H1 (cell line): ENCODE measurements at regions not wholly inside any gene's neighbourhood (a gene's known extent, or its start where the extent isn't known, plus 50 kb on each side); places are given as distances from the start of the nearest gene placed in this dataset.

ENCODE experiments used
- CTCF ChIA-PET: fragments of 300-600 bp; sonication (Branson Sonifier 250); formaldehyde crosslinking; loops from one replicate; lab custom pipeline; 2021; ENCODE audit not compliant: partially characterized antibody; lab: Charles Lee
- POLR2A ChIA-PET: fragments of 300-600 bp; sonication (Branson Sonifier 250); formaldehyde crosslinking; loops from one replicate; lab custom pipeline; 2021; ENCODE audit warnings: inconsistent platforms; ENCODE audit not compliant: partially characterized antibody; lab: Charles Lee
- DNase-seq, 2 experiments: peaks; one replicate each; pipeline versions ENCODE4 v3.0.0 to v3.0.0-alpha.2; 2010 to 2022; ENCODE audit warnings: low spot score in 2 of 2, low read depth in 1 of 2, mixed read lengths in 1 of 2
- FAIRE-seq: peaks from 2 replicates; lab custom pipeline; 2011; peaks lifted over from hg19 to GRCh38; lab: Jason Lieb, UNC
- H2AFZ ChIP-seq: 2 replicates; pipeline ENCODE4 v1.8.1; 2012; ENCODE audit warnings: low read length, inconsistent platforms
- H2AK5ac ChIP-seq: 2 replicates; pipeline ENCODE4 v1.6.1; 2013; ENCODE audit warnings: low read depth, low read length
- H2BK120ac ChIP-seq: replicated peaks from 2 replicates; pipeline ENCODE3; 2013; ENCODE audit warnings: low read depth, low read length, inconsistent platforms
- H2BK12ac ChIP-seq: 2 replicates; pipeline ENCODE4 v1.6.1; 2013; ENCODE audit warnings: low read depth, low read length
- H2BK15ac ChIP-seq: 2 replicates; pipeline ENCODE4 v1.6.1; 2013; ENCODE audit warnings: low read length
- H2BK20ac ChIP-seq: 2 replicates; pipeline ENCODE4 v1.6.1; 2013; ENCODE audit warnings: low read length
- H2BK5ac ChIP-seq: 2 replicates; pipeline ENCODE4 v1.6.1; 2013; ENCODE audit warnings: low read depth, low read length
- H3K14ac ChIP-seq: 2 replicates; pipeline ENCODE4 v1.6.1; 2013; ENCODE audit warnings: inconsistent platforms; ENCODE audit not compliant: insufficient read length
- H3K18ac ChIP-seq: 2 replicates; pipeline ENCODE4 v1.6.1; 2013; ENCODE audit warnings: low read length; ENCODE audit errors: extremely low read depth
- H3K23ac ChIP-seq: 2 replicates; pipeline ENCODE4 v1.6.1; 2013; ENCODE audit warnings: inconsistent platforms; ENCODE audit not compliant: insufficient read length
- H3K23me2 ChIP-seq: 2 replicates; pipeline ENCODE4 v1.6.1; 2013; ENCODE audit warnings: low read depth, low read length
- H3K27ac ChIP-seq: 2 replicates; pipeline ENCODE4 v1.6.1; 2011; ENCODE audit warnings: low read depth, low read length, inconsistent platforms
- H3K27me3 ChIP-seq, 4 experiments: replicated peaks in 1 of 4; 1 replicate in 1 of 4; 2 replicates in 3 of 4; pipeline versions ENCODE4 v1.6.1 to v1.8.1; 2011 to 2013; ENCODE audit warnings: low read length in 3 of 4, mild to moderate bottlenecking in 3 of 4, inconsistent platforms in 2 of 4, mixed read lengths in 2 of 4, moderate library complexity in 1 of 4; ENCODE audit not compliant: control insufficient read depth in 3 of 4, insufficient read depth in 3 of 4; ENCODE audit errors: extremely low read depth in 1 of 4
- H3K36me3 ChIP-seq, 4 experiments: 2 replicates each; pipeline versions ENCODE4 v1.6.1 to v1.8.1; 2011 to 2013; ENCODE audit warnings: mild to moderate bottlenecking in 4 of 4, low read length in 3 of 4, moderate library complexity in 2 of 4, control low read depth in 1 of 4, inconsistent platforms in 1 of 4; ENCODE audit not compliant: insufficient read depth in 4 of 4, control insufficient read depth in 2 of 4
- H3K4ac ChIP-seq: replicated peaks from 2 replicates; pipeline ENCODE3; 2013; ENCODE audit warnings: low read length, low read depth, mixed read lengths, inconsistent platforms; ENCODE audit not compliant: insufficient read length
- H3K4me1 ChIP-seq, 4 experiments: replicated peaks in 1 of 4; 1 replicate in 1 of 4; 2 replicates in 3 of 4; pipeline versions ENCODE4 v1.6.1 to v1.8.1; 2011 to 2013; ENCODE audit warnings: low read length in 3 of 4, inconsistent platforms in 2 of 4, mixed read lengths in 1 of 4; ENCODE audit not compliant: insufficient read depth in 4 of 4, control insufficient read depth in 3 of 4
- H3K4me2 ChIP-seq, 2 experiments: 2 replicates each; pipeline versions ENCODE4 v1.6.1 to v1.8.1; 2011 to 2013; ENCODE audit warnings: low read depth in 2 of 2, low read length in 2 of 2, control low read depth in 1 of 2, inconsistent platforms in 1 of 2, mild to moderate bottlenecking in 1 of 2; ENCODE audit not compliant: insufficient read depth in 1 of 2
- H3K4me3 ChIP-seq, 4 experiments: fragments of 200-600, 300-600 bp in 1 of 4; sonication (generic), shearing (Covaris generic), sonication (Bioruptor Twin) in 1 of 4; 2 replicates each; pipeline versions ENCODE4 v1.5.1 to v1.8.1; 2011 to 2016; ENCODE audit warnings: low read length in 4 of 4, low read depth in 3 of 4, control low read depth in 2 of 4, inconsistent platforms in 2 of 4, mild to moderate bottlenecking in 2 of 4, mixed read lengths in 1 of 4, moderate library complexity in 1 of 4; ENCODE audit not compliant: insufficient read depth in 2 of 4; ENCODE audit errors: extremely low read depth in 1 of 4
- H3K56ac ChIP-seq: replicated peaks from 2 replicates; pipeline ENCODE3; 2013; ENCODE audit warnings: low read depth, mild to moderate bottlenecking, mixed read lengths, low read length, inconsistent platforms; ENCODE audit not compliant: insufficient read length
- H3K79me1 ChIP-seq: 2 replicates; pipeline ENCODE4 v1.6.1; 2013; ENCODE audit warnings: low read depth, low read length, control low read depth
- H3K79me2 ChIP-seq, 2 experiments: 2 replicates each; pipeline versions ENCODE4 v1.6.1 to v1.8.1; 2012 to 2013; ENCODE audit warnings: low read length in 2 of 2, mild to moderate bottlenecking in 2 of 2, inconsistent platforms in 1 of 2; ENCODE audit not compliant: insufficient read depth in 2 of 2, control insufficient read depth in 1 of 2
- H3K9ac ChIP-seq, 4 experiments: replicated peaks in 1 of 4; 1 replicate in 1 of 4; 2 replicates in 3 of 4; pipeline versions ENCODE4 v1.6.1 to v1.8.1; 2011 to 2013; ENCODE audit warnings: low read depth in 3 of 4, low read length in 3 of 4, control low read depth in 2 of 4, mild to moderate bottlenecking in 2 of 4, moderate library complexity in 2 of 4, inconsistent platforms in 1 of 4; ENCODE audit errors: extremely low read depth in 1 of 4
- H3K9me3 ChIP-seq, 2 experiments: 2 replicates each; pipeline versions ENCODE4 v1.6.1 to v1.8.1; 2012 to 2013; ENCODE audit warnings: mild to moderate bottlenecking in 2 of 2, moderate library complexity in 2 of 2, control low read depth in 1 of 2, inconsistent platforms in 1 of 2, low read depth in 1 of 2, low read length in 1 of 2, mixed read lengths in 1 of 2; ENCODE audit not compliant: insufficient read depth in 2 of 2
- H4K20me1 ChIP-seq, 2 experiments: replicated peaks in 1 of 2; 2 replicates each; pipeline versions ENCODE3 to v1.8.1; 2011 to 2013; ENCODE audit warnings: inconsistent platforms in 2 of 2, low read length in 2 of 2, mild to moderate bottlenecking in 1 of 2; ENCODE audit not compliant: insufficient read depth in 2 of 2, control insufficient read depth in 1 of 2
- H4K5ac ChIP-seq: 2 replicates; pipeline ENCODE4 v1.6.1; 2013; ENCODE audit warnings: low read length, low read depth, mixed read lengths, inconsistent platforms; ENCODE audit not compliant: insufficient read length
- H4K8ac ChIP-seq: 2 replicates; pipeline ENCODE4 v1.8.0; 2013; ENCODE audit warnings: mild to moderate bottlenecking, moderate library complexity, low read length, inconsistent platforms; ENCODE audit not compliant: insufficient read depth; ENCODE audit errors: extremely low read depth
- H4K91ac ChIP-seq: replicated peaks from 2 replicates; pipeline ENCODE3; 2013; ENCODE audit warnings: low read length, mixed read lengths, inconsistent platforms; ENCODE audit not compliant: insufficient read length
- BACH1 ChIP-seq: IDR thresholded peaks from 2 replicates; pipeline ENCODE4 v1.6.1; 2012; ENCODE audit warnings: low read length, improper control_type of control experiment
- CREB1 ChIP-seq: IDR thresholded peaks from 2 replicates; pipeline ENCODE4 v1.6.1; 2012; ENCODE audit warnings: inconsistent platforms
- WGBS, 2 experiments: shearing (Covaris generic) in 1 of 2; methylation state at CpG; one replicate each; pipeline versions ENCODE4 v1.1.6 to v1.1.7; 2013 to 2015; ENCODE audit warnings: low lambda C conversion rate in 2 of 2, mixed read lengths in 2 of 2, inconsistent platforms in 1 of 2, low coverage in 1 of 2, missing lambda C conversion rate in 1 of 2; ENCODE audit not compliant: insufficient replicate concordance in 2 of 2, insufficient coverage in 1 of 2, insufficient read length in 1 of 2; ENCODE audit errors: extremely low coverage in 1 of 2, missing lambda C conversion rate in 1 of 2; 5-methylcytosine and 5-hydroxymethylcytosine counted together

GRCh38 chr2:147657086-147658000, 187.5 kb upstream of the ACVR2A start:
- Histone ChIP-seq H4K20me1 (no peaks in the 10 kb centered on the region), H3K4me3 (no peak overlapping the region), H3K18ac (no peak overlapping the region), H2BK15ac (no peak overlapping the region), H2AK5ac (no peak overlapping the region), H4K91ac (no peak overlapping the region), H3K36me3 (no peaks in the 10 kb centered on the region), H3K4me2 (no peak overlapping the region), H3K9ac (no peak overlapping the region), H3K79me2 (no peaks in the 10 kb centered on the region), H3K14ac (no peak overlapping the region), H3K4ac (no peak overlapping the region), H4K5ac (no peak overlapping the region), H3K23ac (no peak overlapping the region), H2BK120ac (no peak overlapping the region), H2AFZ (0 out of 2 replicates have a peak overlapping the region, but pooled peaks have one; percentile 12), H2BK12ac (no peak overlapping the region), H3K9me3 (no peaks in the 10 kb centered on the region), H3K27me3 (no peaks in the 10 kb centered on the region; a peak in 1 of 7 replicates), H3K79me1 (no peaks in the 10 kb centered on the region), H3K4me1 (no peaks in the 10 kb centered on the region), H3K27ac (no peak overlapping the region), H2BK5ac (no peak overlapping the region), H3K56ac (no peak overlapping the region), H4K8ac (no peak overlapping the region), H3K23me2 (no peaks in the 10 kb centered on the region), H2BK20ac (no peak overlapping the region)
- ChIA-PET CTCF (no interaction called here), POLR2A (no interaction called here)
- FAIRE-seq = no peak
- no peak for DNase-seq
- 95% methylated on average over 2 of the region's 2 CpGs; no CpG with 5 or more reads in 1 of the 2 experiments for WGBS, 2 experiments
- no peak for TF ChIP-seq BACH1
- no peak for TF ChIP-seq CREB1
